ENCODE measurements at regions not wholly inside any gene's neighbourhood (a gene's known extent, or its start where the extent isn't known, plus 50 kb on each side); places are given as distances from the start of the nearest gene placed in this dataset.

- H3K27me3 Mint-ChIP-seq: peaks cover 26% of the 10 kb centered on the region
- no peaks in the 10 kb centered on the region for H3K36me3 Mint-ChIP-seq (ENCODE audit: low read depth)
- H3K27ac Mint-ChIP-seq: no peak overlapping the region
- CTCF ChIA-PET: no interaction called here
- POLR2A ChIA-PET: no interaction called here
- no peak for DNase-seq
- no peak overlapping the region for H3K4me3 Mint-ChIP-seq
- H3K9me3 Mint-ChIP-seq: peaks cover 4% of the 10 kb centered on the region
- peaks cover 41% of the 10 kb centered on the region for H3K4me1 Mint-ChIP-seq
Measured at GRCh38 chr2:239544143-239544917, 143.5 kb upstream of the HDAC4 start.

GRCh38 chr2:239543702-239544101 lies 142.9 kb upstream of the HDAC4 start:
- Mint-ChIP-seq H3K27ac (no peak overlapping the region), H3K36me3 (ENCODE audit: low read depth) (no peaks in the 10 kb centered on the region), H3K4me1 (peaks cover 35% of the 10 kb centered on the region), H3K4me3 (no peak overlapping the region), H3K9me3 (peaks cover 4% of the 10 kb centered on the region), H3K27me3 (peaks cover 27% of the 10 kb centered on the region)
- CTCF ChIA-PET: no interaction called here
- POLR2A ChIA-PET: no interaction called here
- no peak for DNase-seq

GRCh38 chr2:239540174-239540573 lies 139.4 kb upstream of the HDAC4 start:
- CTCF ChIA-PET: interaction anchor here (1.0 kb wide), 1 partner anchor 8 kb away, joined by 3 read pairs; no protein-coding TSS in a partner anchor
- Mint-ChIP-seq H3K4me1 (peaks cover 12% of the 10 kb centered on the region), H3K9me3 (peaks cover 4% of the 10 kb centered on the region), H3K36me3 (ENCODE audit: low read depth) (no peaks in the 10 kb centered on the region), H3K4me3 (no peak overlapping the region), H3K27me3 (peaks cover 27% of the 10 kb centered on the region), H3K27ac (no peak overlapping the region)
- POLR2A ChIA-PET: no interaction called here
- DNase-seq: no peak

GRCh38 chr2:239539776-239540100 lies 138.9 kb upstream of the HDAC4 start:
- H3K27ac Mint-ChIP-seq: no peak overlapping the region

GRCh38 chr2:239539083-239539775 lies 138.4 kb upstream of the HDAC4 start:
- Mint-ChIP-seq H3K27ac (no peak overlapping the region), H3K36me3 (ENCODE audit: low read depth) (no peaks in the 10 kb centered on the region), H3K9me3 (no peaks in the 10 kb centered on the region), H3K4me3 (no peak overlapping the region), H3K4me1 (peaks cover 3% of the 10 kb centered on the region), H3K27me3 (peaks cover 20% of the 10 kb centered on the region)
- ChIA-PET CTCF (interaction anchor here (1.0 kb wide), 1 partner anchor 7 kb away, joined by 3 read pairs; no protein-coding TSS in a partner anchor), POLR2A (no interaction called here)
- no peak for DNase-seq

More at GRCh38 chr2:239539776-239540100, 138.9 kb upstream of the HDAC4 start:
- peaks cover 4% of the 10 kb centered on the region for H3K9me3 Mint-ChIP-seq
- peaks cover 24% of the 10 kb centered on the region for H3K27me3 Mint-ChIP-seq
- no peak for DNase-seq
- CTCF ChIA-PET: interaction anchor here (1.0 kb wide), 1 partner anchor 8 kb away, joined by 3 read pairs; no protein-coding TSS in a partner anchor
- H3K4me1 Mint-ChIP-seq: peaks cover 8% of the 10 kb centered on the region
- no peak overlapping the region for H3K4me3 Mint-ChIP-seq
- POLR2A ChIA-PET: no interaction called here
- H3K36me3 Mint-ChIP-seq (ENCODE audit: low read depth): no peaks in the 10 kb centered on the region

GRCh38 chr2:239538357-239539052 lies 137.7 kb upstream of the HDAC4 start:
- no peak for DNase-seq
- Mint-ChIP-seq H3K4me1 (no peaks in the 10 kb centered on the region), H3K27me3 (peaks cover 19% of the 10 kb centered on the region), H3K36me3 (ENCODE audit: low read depth) (no peaks in the 10 kb centered on the region), H3K27ac (no peak overlapping the region), H3K4me3 (no peak overlapping the region), H3K9me3 (no peaks in the 10 kb centered on the region)
- CTCF ChIA-PET: no interaction called here
- POLR2A ChIA-PET: no interaction called here

- CTCF ChIA-PET: no interaction called here
- no peak overlapping the region for H3K4me3 Mint-ChIP-seq
- DNase-seq: no peak
Measured at GRCh38 chr2:239537633-239538356, 137.0 kb upstream of the HDAC4 start.

GRCh38 chr2:239536186-239536585 lies 135.4 kb upstream of the HDAC4 start:
- H3K36me3 Mint-ChIP-seq (ENCODE audit: low read depth): no peaks in the 10 kb centered on the region
- POLR2A ChIA-PET: no interaction called here
- no peak for DNase-seq
- no peak overlapping the region for H3K4me3 Mint-ChIP-seq
- H3K4me1 Mint-ChIP-seq: no peaks in the 10 kb centered on the region
- no peak overlapping the region for H3K27ac Mint-ChIP-seq
- CTCF ChIA-PET: no interaction called here
- no peaks in the 10 kb centered on the region for H3K9me3 Mint-ChIP-seq
- H3K27me3 Mint-ChIP-seq: peaks cover 11% of the 10 kb centered on the region

More at GRCh38 chr2:239537633-239538356, 137.0 kb upstream of the HDAC4 start:
- Mint-ChIP-seq H3K27me3 (peaks cover 18% of the 10 kb centered on the region), H3K36me3 (ENCODE audit: low read depth) (no peaks in the 10 kb centered on the region), H3K9me3 (no peaks in the 10 kb centered on the region), H3K4me1 (no peaks in the 10 kb centered on the region), H3K27ac (no peak overlapping the region)
- POLR2A ChIA-PET: no interaction called here

- CTCF ChIA-PET: no interaction called here
- Mint-ChIP-seq H3K27ac (no peak overlapping the region), H3K4me1 (no peaks in the 10 kb centered on the region), H3K36me3 (ENCODE audit: low read depth) (no peaks in the 10 kb centered on the region), H3K9me3 (no peaks in the 10 kb centered on the region), H3K4me3 (no peak overlapping the region), H3K27me3 (peaks cover 8% of the 10 kb centered on the region)
- DNase-seq: no peak
- POLR2A ChIA-PET: no interaction called here
Measured at GRCh38 chr2:239535413-239536144, 134.8 kb upstream of the HDAC4 start.

- DNase-seq: no peak
- H3K9me3 Mint-ChIP-seq: no peaks in the 10 kb centered on the region
- H3K4me3 Mint-ChIP-seq: no peak overlapping the region
- no peaks in the 10 kb centered on the region for H3K36me3 Mint-ChIP-seq (ENCODE audit: low read depth)
- H3K27me3 Mint-ChIP-seq: peaks cover 6% of the 10 kb centered on the region
- ChIA-PET POLR2A (no interaction called here), CTCF (no interaction called here)
- no peaks in the 10 kb centered on the region for H3K4me1 Mint-ChIP-seq
- H3K27ac Mint-ChIP-seq: no peak overlapping the region
Measured at GRCh38 chr2:239534581-239535412, 134.0 kb upstream of the HDAC4 start.

GRCh38 chr2:239533569-239534316 lies 132.9 kb upstream of the HDAC4 start:
- no peaks in the 10 kb centered on the region for H3K9me3 Mint-ChIP-seq
- no peaks in the 10 kb centered on the region for H3K4me1 Mint-ChIP-seq
- ChIA-PET CTCF (no interaction called here), POLR2A (no interaction called here)
- H3K27ac Mint-ChIP-seq: no peak overlapping the region
- H3K4me3 Mint-ChIP-seq: no peak overlapping the region
- H3K36me3 Mint-ChIP-seq (ENCODE audit: low read depth): no peaks in the 10 kb centered on the region
- peaks cover 4% of the 10 kb centered on the region for H3K27me3 Mint-ChIP-seq
- DNase-seq: no peak
